GM18498 (cell line): ENCODE measurements at regions not wholly inside any gene's neighbourhood (a gene's known extent, or its start where the extent isn't known, plus 50 kb on each side); places are given as distances from the start of the nearest gene placed in this dataset.
"Not testable (repeated sequence)": the region's sequence is repeated elsewhere in the genome, so short reads cannot be mapped to it uniquely, and the experiment has no call there.

ENCODE experiments used
- ATAC-seq: cut with Tn5 transposase; IDR thresholded peaks from one replicate; pipeline ENCODE4 v1.9.1; 2021; ENCODE audit warnings: mild to moderate bottlenecking, moderate library complexity; ENCODE audit not compliant: unreplicated experiment

- no peak for ATAC-seq
Measured at GRCh38 chr1:96558635-96559034, 162.9 kb upstream of the PTBP2 start.

- ATAC-seq = no peak
Measured at GRCh38 chr1:96559181-96559580, 162.4 kb upstream of the PTBP2 start.

GRCh38 chr1:96559707-96560596, 161.6 kb upstream of the PTBP2 start:
- no peak for ATAC-seq

DNA sequence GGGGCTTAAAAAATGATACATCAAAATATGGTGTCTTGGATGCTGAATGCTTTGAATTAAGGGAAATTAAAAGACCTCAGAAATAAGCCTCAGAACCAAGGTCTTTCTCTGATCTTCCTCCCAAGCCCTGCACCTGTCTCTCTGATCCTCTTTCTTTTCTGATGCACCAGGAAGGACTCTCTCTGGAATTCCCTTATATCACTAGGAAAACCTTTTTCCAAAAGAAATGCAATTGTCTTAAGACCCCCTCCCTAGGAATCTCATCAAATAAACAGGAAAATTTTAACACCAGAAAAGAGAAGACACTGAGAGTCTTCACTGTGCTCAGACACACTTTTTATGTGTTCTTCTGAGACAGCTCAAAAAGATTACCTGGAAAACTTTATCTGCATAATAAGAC, 159.5 kb upstream of the PTBP2 start:
- no peak for ATAC-seq

- ATAC-seq = not testable (repeated sequence)
Measured at GRCh38 chr1:96564401-96564800, 157.2 kb upstream of the PTBP2 start.

DNA sequence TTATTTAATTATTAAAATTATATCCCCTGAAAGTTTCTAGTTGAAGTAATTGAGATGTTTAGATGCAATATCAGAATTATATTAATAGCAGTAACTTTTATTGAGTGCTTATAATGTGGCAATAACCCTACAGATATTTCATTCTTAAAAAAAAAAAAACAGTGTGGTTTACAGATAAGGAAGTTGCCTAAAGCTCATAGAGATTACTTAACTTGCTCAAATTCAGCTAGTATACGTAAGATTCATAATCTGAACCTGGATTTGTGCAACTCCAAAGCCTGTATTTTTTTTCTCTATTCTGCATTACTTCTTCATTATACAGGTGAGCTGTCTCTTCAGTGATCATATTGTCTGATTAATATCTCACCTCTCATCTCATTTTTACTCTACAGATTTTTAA, 156.0 kb upstream of the PTBP2 start:
- ATAC-seq = no peak

DNA sequence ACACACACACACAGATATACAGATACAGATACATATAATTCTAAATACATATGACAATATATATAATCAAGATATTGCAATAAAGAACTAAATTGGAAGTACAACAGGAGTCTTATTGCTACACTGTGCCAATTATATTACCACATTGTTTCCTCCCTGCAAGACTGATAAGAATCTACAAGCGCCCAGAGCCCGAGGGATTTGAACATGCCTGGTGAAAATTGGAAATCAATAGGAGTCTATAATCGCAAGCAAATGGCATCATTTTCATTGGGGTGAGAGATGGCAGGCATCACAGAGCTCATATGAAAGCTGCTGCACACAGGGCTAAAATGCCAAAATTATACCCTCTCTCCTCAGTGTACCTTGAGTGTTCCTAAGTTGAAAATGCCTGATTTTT, 152.9 kb upstream of the PTBP2 start:
- ATAC-seq = no peak

- ATAC-seq = no peak
Measured at GRCh38 chr1:96569288-96569687, 152.3 kb upstream of the PTBP2 start.

DNA sequence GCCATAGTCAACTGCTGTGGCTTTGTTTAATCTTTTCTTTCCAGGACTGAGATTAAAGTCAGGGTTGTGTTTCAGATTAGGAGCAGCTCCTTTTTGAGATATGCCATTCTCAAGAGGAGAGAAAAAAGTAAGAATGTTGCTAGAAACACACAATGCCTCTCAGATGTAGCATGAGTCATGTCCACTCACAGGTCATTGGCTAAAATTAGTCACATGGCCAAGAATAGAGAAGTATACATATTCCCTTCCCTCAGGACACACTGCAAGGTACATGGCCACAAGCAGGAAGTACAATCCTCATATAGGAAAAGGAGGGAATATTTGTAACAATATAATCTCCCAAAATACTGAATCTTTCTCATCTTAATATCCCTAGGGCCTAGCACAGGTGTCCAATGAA, 141.9 kb upstream of the PTBP2 start:
- ATAC-seq = no peak

DNA sequence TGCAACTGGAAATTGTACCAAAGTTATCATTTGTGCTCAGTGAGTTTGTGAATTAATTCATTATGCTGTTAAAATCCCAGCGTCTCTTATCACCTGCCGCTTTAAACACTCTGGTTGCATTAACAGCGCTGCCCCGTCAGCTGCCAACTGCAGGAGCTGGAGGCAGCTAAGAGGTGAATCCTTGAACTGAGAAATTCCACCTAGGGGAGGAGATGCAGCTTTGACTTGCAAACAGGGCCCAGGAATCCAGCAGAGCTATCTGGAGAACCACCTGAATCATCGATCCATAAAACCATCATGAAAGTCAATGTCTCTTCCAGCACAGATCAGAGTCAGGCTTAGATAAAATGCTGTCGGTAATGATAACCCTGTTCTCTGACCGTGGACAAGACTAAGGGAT, 140.7 kb upstream of the PTBP2 start:
- no peak for ATAC-seq

DNA sequence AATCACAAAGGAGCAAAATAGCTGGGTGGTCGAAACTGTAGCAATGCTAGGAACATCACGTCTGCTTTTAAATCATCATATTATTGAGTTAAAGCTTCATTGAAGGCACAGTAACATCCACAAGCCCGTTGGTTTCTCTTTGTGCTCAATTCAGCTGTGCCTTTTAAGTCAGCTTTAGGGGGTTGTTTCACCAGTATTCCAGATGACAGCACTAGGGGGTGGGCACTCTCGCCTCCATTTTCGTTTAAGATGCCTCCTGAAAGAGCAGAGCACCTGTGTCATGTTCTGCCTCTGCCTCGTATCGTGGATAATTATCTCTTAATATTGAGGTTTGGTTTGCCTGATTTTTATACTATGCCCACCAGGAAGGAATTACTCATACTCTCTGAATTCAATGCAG, 139.8 kb upstream of the PTBP2 start:
- ATAC-seq = no peak

DNA sequence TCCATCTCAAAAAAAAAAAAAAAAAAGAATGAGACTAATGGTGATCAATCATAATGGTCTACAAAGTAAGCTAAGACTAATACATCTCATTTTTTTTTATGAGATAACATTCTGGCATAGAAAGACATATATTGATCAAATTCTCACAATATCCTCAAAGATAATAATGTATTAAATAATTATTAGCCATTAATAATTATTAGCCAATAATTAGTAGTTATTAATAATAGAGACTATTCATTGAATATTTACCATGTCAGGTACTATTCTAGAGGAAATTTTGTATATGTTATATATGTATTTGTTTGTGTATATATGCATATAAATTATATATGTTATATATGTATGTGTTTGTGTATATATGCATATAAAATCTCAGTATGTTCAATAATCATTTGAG, 137.7 kb upstream of the PTBP2 start:
- no peak for ATAC-seq

DNA sequence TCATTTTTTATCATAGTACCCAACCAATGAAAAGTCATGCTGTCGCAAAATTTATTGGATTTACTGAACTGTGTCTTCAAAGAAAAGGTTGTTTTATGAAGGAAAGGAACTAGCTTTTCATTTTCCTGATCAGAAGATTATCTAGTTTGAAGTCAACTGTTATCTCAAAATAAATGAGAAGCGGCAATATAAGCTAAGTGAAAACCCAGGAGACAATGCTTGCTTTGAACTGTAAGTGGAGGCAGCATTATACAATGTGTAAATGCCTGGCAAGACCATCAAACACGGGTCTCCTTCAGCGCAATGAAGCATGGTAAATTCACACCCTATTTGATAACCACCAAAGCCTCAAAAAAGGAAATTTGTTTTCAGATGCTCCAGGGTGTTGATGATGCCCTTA, 134.4 kb upstream of the PTBP2 start:
- ATAC-seq = no peak

- ATAC-seq = no peak
Measured at GRCh38 chr1:96588416-96588995, 133.1 kb upstream of the PTBP2 start.

- not testable (repeated sequence) for ATAC-seq
Measured at GRCh38 chr1:96595530-96595929, 126.1 kb upstream of the PTBP2 start.

- peak; percentile 65 for ATAC-seq
Measured at GRCh38 chr1:96596226-96596922, 125.2 kb upstream of the PTBP2 start.

- no peak for ATAC-seq
Measured at GRCh38 chr1:96597218-96597617, 124.4 kb upstream of the PTBP2 start.

GRCh38 chr1:96598416-96599168, 123.0 kb upstream of the PTBP2 start:
- no peak for ATAC-seq

DNA sequence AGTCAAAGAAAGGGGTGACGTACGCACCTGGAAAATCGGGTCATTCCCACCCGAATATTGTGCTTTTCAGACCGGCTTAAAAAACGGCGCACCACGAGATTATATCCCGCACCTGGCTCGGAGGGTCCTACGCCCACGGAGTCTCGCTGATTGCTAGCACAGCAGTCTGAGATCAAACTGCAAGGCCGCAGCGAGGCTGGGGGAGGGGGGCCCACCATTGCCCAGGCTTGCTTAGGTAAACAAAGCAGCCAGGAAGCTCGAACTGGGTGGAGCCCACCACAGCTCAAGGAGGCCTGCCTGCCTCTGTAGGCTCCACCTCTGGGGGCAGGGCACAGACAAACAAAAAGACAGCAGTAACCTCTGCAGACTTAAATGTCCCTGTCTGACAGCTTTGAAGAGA, 117.0 kb upstream of the PTBP2 start:
- not testable (repeated sequence) for ATAC-seq

DNA sequence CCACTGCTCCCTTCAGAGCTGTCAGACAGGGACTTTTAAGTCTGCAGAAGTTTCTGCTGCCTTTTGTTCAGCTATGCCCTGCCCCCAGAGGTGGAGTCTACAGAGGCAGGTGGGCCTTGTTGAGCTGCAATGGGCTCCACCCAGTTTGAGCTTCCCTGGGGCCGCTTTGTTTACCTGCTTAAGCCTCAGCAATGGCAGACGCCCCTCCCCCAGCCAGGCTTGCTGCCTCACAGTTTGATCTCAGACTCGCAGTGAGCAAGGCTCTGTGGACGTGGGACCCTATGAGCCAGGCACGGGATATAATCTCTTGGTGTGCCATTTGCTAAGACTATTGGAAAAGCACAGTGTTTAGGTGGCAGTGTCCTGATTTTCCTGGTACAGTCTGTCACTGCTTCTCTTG, 104.2 kb upstream of the PTBP2 start:
- ATAC-seq = not testable (repeated sequence)

- ATAC-seq = no peak
Measured at GRCh38 chr1:96632045-96632664, 89.4 kb upstream of the PTBP2 start.
